GM21515 (cell line): ENCODE measurements at regions not wholly inside any gene's neighbourhood (a gene's known extent, or its start where the extent isn't known, plus 50 kb on each side); places are given as distances from the start of the nearest gene placed in this dataset.

Source experiments
- ATAC-seq: cut with Tn5 transposase; IDR thresholded peaks from one replicate; pipeline ENCODE4 v1.9.1; 2021; ENCODE audit not compliant: unreplicated experiment

- ATAC-seq: no peak
Observed at GRCh38 chr14:101705733-101706508, 55.6 kb upstream of the PPP2R5C start.

- ATAC-seq: no peak
Observed at GRCh38 chr14:101706509-101707067, 54.9 kb upstream of the PPP2R5C start.

- no peak for ATAC-seq
Observed at GRCh38 chr14:101707068-101707842, 54.3 kb upstream of the PPP2R5C start.

- no peak for ATAC-seq
Observed at GRCh38 chr14:101707863-101708620, 53.5 kb upstream of the PPP2R5C start.

GRCh38 chr14:101708853-101709532 is 52.5 kb upstream of the PPP2R5C start:
- ATAC-seq: no peak

- no peak for ATAC-seq
Observed at GRCh38 chr14:101709533-101709881, 52.0 kb upstream of the PPP2R5C start.

GRCh38 chr14:101709962-101710931 is 51.3 kb upstream of the PPP2R5C start:
- ATAC-seq: no peak

- ATAC-seq: no peak
Observed at GRCh38 chr14:101711041-101711856, 50.3 kb upstream of the PPP2R5C start.
